ENCODE measurements at regions not wholly inside any gene's neighbourhood (a gene's known extent, or its start where the extent isn't known, plus 50 kb on each side); places are given as distances from the start of the nearest gene placed in this dataset.

DNA sequence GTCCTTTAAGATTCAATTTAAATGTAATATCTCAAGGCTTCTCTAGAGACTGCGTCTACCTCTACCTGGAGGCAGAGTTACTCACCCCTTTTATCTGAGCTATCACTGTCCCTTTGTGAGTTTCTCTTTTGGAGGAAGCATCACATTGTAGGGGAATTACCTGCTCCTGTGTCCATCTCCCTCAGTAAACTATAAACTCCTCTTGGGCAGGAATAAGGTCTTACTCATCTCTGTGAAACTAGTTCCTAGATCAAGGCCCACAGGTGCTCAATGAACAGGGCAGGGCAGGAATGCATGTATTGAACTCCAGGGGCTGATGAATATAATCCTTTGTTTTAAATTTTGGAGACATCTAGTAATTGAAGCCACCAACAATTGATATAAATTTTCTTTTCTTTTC is 139.8 kb upstream of the ERCC6L2 start:
- no peak for TF ChIP-seq POLR2A (IDR thresholded peaks at IDR 0.05)
- TF ChIP-seq, protein P1, sequence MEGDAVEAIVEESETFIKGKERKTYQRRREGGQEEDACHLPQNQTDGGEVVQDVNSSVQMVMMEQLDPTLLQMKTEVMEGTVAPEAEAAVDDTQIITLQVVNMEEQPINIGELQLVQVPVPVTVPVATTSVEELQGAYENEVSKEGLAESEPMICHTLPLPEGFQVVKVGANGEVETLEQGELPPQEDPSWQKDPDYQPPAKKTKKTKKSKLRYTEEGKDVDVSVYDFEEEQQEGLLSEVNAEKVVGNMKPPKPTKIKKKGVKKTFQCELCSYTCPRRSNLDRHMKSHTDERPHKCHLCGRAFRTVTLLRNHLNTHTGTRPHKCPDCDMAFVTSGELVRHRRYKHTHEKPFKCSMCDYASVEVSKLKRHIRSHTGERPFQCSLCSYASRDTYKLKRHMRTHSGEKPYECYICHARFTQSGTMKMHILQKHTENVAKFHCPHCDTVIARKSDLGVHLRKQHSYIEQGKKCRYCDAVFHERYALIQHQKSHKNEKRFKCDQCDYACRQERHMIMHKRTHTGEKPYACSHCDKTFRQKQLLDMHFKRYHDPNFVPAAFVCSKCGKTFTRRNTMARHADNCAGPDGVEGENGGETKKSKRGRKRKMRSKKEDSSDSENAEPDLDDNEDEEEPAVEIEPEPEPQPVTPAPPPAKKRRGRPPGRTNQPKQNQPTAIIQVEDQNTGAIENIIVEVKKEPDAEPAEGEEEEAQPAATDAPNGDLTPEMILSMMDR (IDR thresholded peaks at IDR 0.05): no peak
- TF ChIP-seq EP300 (IDR thresholded peaks at IDR 0.05): no peak
